Bronchial epithelial cell (primary cell): ENCODE measurements at regions not wholly inside any gene's neighbourhood (a gene's known extent, or its start where the extent isn't known, plus 50 kb on each side); places are given as distances from the start of the nearest gene placed in this dataset.
"Not testable (repeated sequence)": the region's sequence is repeated elsewhere in the genome, so short reads cannot be mapped to it uniquely, and the experiment has no call there.

Experiments used
- DNase-seq: peaks from one replicate; pipeline ENCODE4 v3.0.0-alpha.2; 2010; ENCODE audit warnings: low read depth
- FAIRE-seq: peaks from 2 replicates; lab custom pipeline; 2011; peaks lifted over from hg19 to GRCh38; lab: Jason Lieb, UNC
- H3K27me3 ChIP-seq: 2 replicates; pipeline ENCODE4 v1.5.1; 2011; ENCODE audit warnings: low read length; ENCODE audit not compliant: control insufficient read depth, insufficient read depth
- H3K36me3 ChIP-seq: 2 replicates; pipeline ENCODE4 v1.5.1; 2011; ENCODE audit warnings: low read length; ENCODE audit not compliant: control insufficient read depth, insufficient read depth
- H3K4me3 ChIP-seq: 2 replicates; pipeline ENCODE4 v1.5.1; 2011; ENCODE audit warnings: mild to moderate bottlenecking, low read depth, low read length, control low read depth
- CTCF ChIP-seq: IDR thresholded peaks from 2 replicates; pipeline ENCODE4 v1.5.1; 2011; ENCODE audit warnings: mild to moderate bottlenecking, moderate library complexity, low read length, control low read depth, inconsistent platforms; ENCODE audit not compliant: insufficient read depth, severe bottlenecking

GRCh38 chr18:28267276-28267675 lies 90.3 kb upstream of the CDH2 start:
- Histone ChIP-seq H3K27me3 (no peaks in the 10 kb centered on the region), H3K4me3 (no peak overlapping the region), H3K36me3 (no peaks in the 10 kb centered on the region)
- DNase-seq = no peak
- no peak for FAIRE-seq
- no peak for TF ChIP-seq CTCF

- H3K36me3 ChIP-seq = no peaks in the 10 kb centered on the region
- H3K4me3 ChIP-seq = no peak overlapping the region
- no peak for TF ChIP-seq CTCF
- no peak for FAIRE-seq
- no peaks in the 10 kb centered on the region for H3K27me3 ChIP-seq
- DNase-seq = no peak
Measured at GRCh38 chr18:28256166-28256565, 79.2 kb upstream of the CDH2 start.

GRCh38 chr18:28248653-28249052 lies 71.7 kb upstream of the CDH2 start:
- no peak overlapping the region for H3K4me3 ChIP-seq
- no peaks in the 10 kb centered on the region for H3K36me3 ChIP-seq
- no peak for DNase-seq
- H3K27me3 ChIP-seq = no peaks in the 10 kb centered on the region
- no peak for FAIRE-seq
- TF ChIP-seq CTCF = no peak

GRCh38 chr18:28240626-28241025 lies 63.7 kb upstream of the CDH2 start:
- not testable (repeated sequence) for H3K27me3 ChIP-seq, FAIRE-seq, H3K4me3 ChIP-seq, DNase-seq, H3K36me3 ChIP-seq

- no peak for FAIRE-seq
Measured at GRCh38 chr18:28236487-28236886, 59.6 kb upstream of the CDH2 start.

More at GRCh38 chr18:28236487-28236886, 59.6 kb upstream of the CDH2 start:
- no peak for DNase-seq
- TF ChIP-seq CTCF = no peak
- Histone ChIP-seq H3K36me3 (no peaks in the 10 kb centered on the region), H3K4me3 (no peak overlapping the region), H3K27me3 (no peaks in the 10 kb centered on the region)
